Lower lobe of right lung (tissue), 2 donors: ENCODE measurements at regions not wholly inside any gene's neighbourhood (a gene's known extent, or its start where the extent isn't known, plus 50 kb on each side); places are given as distances from the start of the nearest gene placed in this dataset.

Source experiments
- ATAC-seq, 2 donors: fragments of 200-7000 bp; cut with Tn5 transposase; one replicate each; pipeline ENCODE4 v1.9.1; 2020 to 2022; ENCODE audit warnings: mild to moderate bottlenecking in 2 of 2, moderate library complexity in 2 of 2
- DNase-seq: peaks from one replicate; pipeline ENCODE4 v3.0.0-alpha.2; 2020
- H3K27ac ChIP-seq: fragments of 200-600 bp; one replicate; pipeline ENCODE4 v1.8.0; 2022
- H3K27me3 ChIP-seq: fragments of 200-600 bp; one replicate; pipeline ENCODE4 v1.8.0; 2022; ENCODE audit warnings: low read depth
- H3K36me3 ChIP-seq: fragments of 200-600 bp; one replicate; pipeline ENCODE4 v1.8.0; 2022; ENCODE audit warnings: mild to moderate bottlenecking
- H3K4me1 ChIP-seq: fragments of 200-600 bp; one replicate; pipeline ENCODE4 v1.8.0; 2022
- H3K4me3 ChIP-seq: fragments of 200-600 bp; one replicate; pipeline ENCODE4 v1.8.0; 2022; ENCODE audit warnings: mild to moderate bottlenecking
- H3K9me3 ChIP-seq: fragments of 200-600 bp; one replicate; pipeline ENCODE4 v1.8.0; 2022
- CTCF ChIP-seq: fragments of 200-600 bp; IDR thresholded peaks from one replicate; pipeline ENCODE4 v1.8.0; 2022; ENCODE audit warnings: antibody characterized with exemption, mild to moderate bottlenecking
- intact Hi-C: fragments of 100-400 bp; cut with DNase I; formaldehyde crosslinking; loops from one replicate; pipeline ENCODE4 v1.11.0; 2022
- donor health status: DM: no; HTN: yes; CAD: no; lungs with severe emphysema.

- ATAC-seq = no peak
- Histone ChIP-seq H3K4me1 (no peaks in the 10 kb centered on the region), H3K9me3 (no peaks in the 10 kb centered on the region), H3K4me3 (no peak overlapping the region), H3K27me3 (no peaks in the 10 kb centered on the region), H3K27ac (no peak overlapping the region), H3K36me3 (no peaks in the 10 kb centered on the region)
- no peak for DNase-seq
- no peak for TF ChIP-seq CTCF
- intact Hi-C loops = no loop called here
These were observed 787.4 kb downstream of the AACS start for GRCh38 chr12:125852679-125853078.

- TF ChIP-seq CTCF = no peak
- no peaks in the 10 kb centered on the region for H3K4me1 ChIP-seq
- no peak for ATAC-seq
These were observed 788.4 kb downstream of the AACS start for GRCh38 chr12:125853670-125854069.

GRCh38 chr12:125856366-125856765, 791.1 kb downstream of the AACS start:
- ATAC-seq (no peak), DNase-seq (no peak)
- TF ChIP-seq CTCF = no peak
- Histone ChIP-seq H3K4me1 (no peaks in the 10 kb centered on the region), H3K9me3 (no peaks in the 10 kb centered on the region), H3K36me3 (no peaks in the 10 kb centered on the region), H3K27me3 (no peaks in the 10 kb centered on the region), H3K4me3 (no peak overlapping the region), H3K27ac (no peak overlapping the region)
- intact Hi-C loops = no loop called here

More at GRCh38 chr12:125853670-125854069, 788.4 kb downstream of the AACS start:
- H3K4me3 ChIP-seq = no peak overlapping the region
- no peaks in the 10 kb centered on the region for H3K27me3 ChIP-seq
- H3K9me3 ChIP-seq = no peaks in the 10 kb centered on the region
- H3K36me3 ChIP-seq = no peaks in the 10 kb centered on the region
- H3K27ac ChIP-seq = no peak overlapping the region
- intact Hi-C loops = no loop called here
- DNase-seq = no peak

- intact Hi-C loops = no loop called here
- H3K4me1 ChIP-seq = no peaks in the 10 kb centered on the region
- no peak overlapping the region for H3K27ac ChIP-seq
- TF ChIP-seq CTCF = no peak
- no peak for DNase-seq
- no peaks in the 10 kb centered on the region for H3K27me3 ChIP-seq
- no peak overlapping the region for H3K4me3 ChIP-seq
- no peaks in the 10 kb centered on the region for H3K36me3 ChIP-seq
- H3K9me3 ChIP-seq = no peaks in the 10 kb centered on the region
- ATAC-seq = no peak
These were observed 791.7 kb downstream of the AACS start for GRCh38 chr12:125856896-125857295.

- Histone ChIP-seq H3K36me3 (no peaks in the 10 kb centered on the region), H3K4me3 (no peak overlapping the region), H3K4me1 (no peaks in the 10 kb centered on the region), H3K27me3 (no peaks in the 10 kb centered on the region), H3K27ac (no peak overlapping the region), H3K9me3 (peaks cover 10% of the 10 kb centered on the region)
- no peak for TF ChIP-seq CTCF
- ATAC-seq (no peak), DNase-seq (no peak)
- intact Hi-C loops = no loop called here
These were observed 795.5 kb downstream of the AACS start for GRCh38 chr12:125860672-125861288.
